Fibroblast of pulmonary artery (primary cell): ENCODE measurements at regions not wholly inside any gene's neighbourhood (a gene's known extent, or its start where the extent isn't known, plus 50 kb on each side); places are given as distances from the start of the nearest gene placed in this dataset.

ENCODE experiments used
- DNase-seq: peaks from one replicate; pipeline ENCODE4 v3.0.0-alpha.2; 2010; ENCODE audit warnings: low read depth
- H3K4me3 ChIP-seq: replicated peaks from 2 replicates; pipeline ENCODE4 v1.5.1; 2011; ENCODE audit warnings: low read depth, mild to moderate bottlenecking, control low read depth, low read length, moderate library complexity
- CTCF ChIP-seq: IDR thresholded peaks from 2 replicates; pipeline ENCODE4 v1.5.1; 2011; ENCODE audit warnings: mild to moderate bottlenecking, control low read depth, low read length, inconsistent platforms; ENCODE audit errors: missing control alignments

GRCh38 chr1:232428786-232429530, 201.0 kb downstream of the SIPA1L2 start:
- no peak overlapping the region for H3K4me3 ChIP-seq
- no peak for TF ChIP-seq CTCF
- peak; percentile 24 for DNase-seq

GRCh38 chr1:232428036-232428645, 201.8 kb downstream of the SIPA1L2 start:
- DNase-seq: peak; percentile 14
- no peak overlapping the region for H3K4me3 ChIP-seq
- no peak for TF ChIP-seq CTCF

DNA sequence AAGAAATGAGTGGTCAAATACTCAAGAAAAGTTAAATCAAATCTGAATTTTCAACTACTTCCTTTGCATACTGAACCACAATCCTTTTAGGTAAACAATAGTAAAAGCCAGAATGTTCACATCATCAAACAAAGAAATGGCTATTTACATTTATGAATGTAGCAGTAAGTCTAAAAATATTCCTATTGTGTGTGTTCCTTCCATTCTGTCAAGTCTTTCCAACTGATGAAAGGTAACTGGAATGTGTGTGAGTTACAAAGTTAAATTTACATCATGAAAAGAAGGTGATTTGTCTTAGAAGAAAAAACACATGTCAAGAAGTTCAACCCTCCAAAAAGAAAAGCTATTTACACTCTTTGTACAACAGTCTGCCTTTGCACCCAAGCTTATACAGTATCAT, 203.1 kb downstream of the SIPA1L2 start:
- no peak for DNase-seq
- no peak for TF ChIP-seq CTCF
- no peak overlapping the region for H3K4me3 ChIP-seq

GRCh38 chr1:232425421-232425820, 204.5 kb downstream of the SIPA1L2 start:
- DNase-seq: no peak
- no peak overlapping the region for H3K4me3 ChIP-seq
- TF ChIP-seq CTCF: no peak

DNA sequence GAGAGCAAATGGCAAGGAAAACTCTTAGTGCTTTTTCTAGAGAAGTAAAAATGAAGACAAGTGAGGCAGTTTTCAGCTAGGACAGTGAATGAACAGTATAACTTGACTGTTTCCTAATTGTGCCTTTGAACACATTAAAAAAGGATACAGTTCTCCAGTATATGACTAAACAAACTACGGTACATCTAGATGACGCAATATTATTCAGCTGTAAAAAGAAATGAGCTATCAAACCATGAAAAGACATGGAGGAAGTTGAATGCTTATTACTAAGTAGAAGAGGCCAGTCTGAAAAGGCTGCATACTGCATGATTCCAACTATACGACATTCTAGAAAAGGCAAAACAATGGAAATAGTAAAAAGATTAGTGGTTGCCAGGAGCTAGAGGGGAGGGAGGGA, 206.3 kb downstream of the SIPA1L2 start:
- TF ChIP-seq CTCF: no peak
- peak; percentile 33 for DNase-seq
- H3K4me3 ChIP-seq: no peak overlapping the region

DNA sequence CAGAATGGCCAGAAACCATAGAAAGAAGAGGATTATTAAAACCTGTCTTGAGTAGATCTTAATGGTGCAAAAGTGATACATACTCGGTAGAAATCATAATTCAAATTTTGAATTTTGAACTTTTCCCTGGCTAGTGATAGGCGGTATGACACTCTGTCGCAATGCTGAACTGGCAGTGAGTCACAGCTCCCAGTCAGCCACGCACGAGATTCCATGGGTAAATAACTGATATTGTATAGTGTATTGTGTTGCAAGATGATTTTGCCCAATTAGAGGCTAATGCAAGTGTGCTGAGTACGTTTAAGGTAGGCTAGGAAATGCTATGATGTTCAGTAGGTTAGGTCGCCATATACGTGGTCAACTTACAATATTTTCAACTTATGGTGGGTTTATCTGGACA, 207.0 kb downstream of the SIPA1L2 start:
- H3K4me3 ChIP-seq: no peak overlapping the region
- DNase-seq: peak; percentile 24
- no peak for TF ChIP-seq CTCF

DNA sequence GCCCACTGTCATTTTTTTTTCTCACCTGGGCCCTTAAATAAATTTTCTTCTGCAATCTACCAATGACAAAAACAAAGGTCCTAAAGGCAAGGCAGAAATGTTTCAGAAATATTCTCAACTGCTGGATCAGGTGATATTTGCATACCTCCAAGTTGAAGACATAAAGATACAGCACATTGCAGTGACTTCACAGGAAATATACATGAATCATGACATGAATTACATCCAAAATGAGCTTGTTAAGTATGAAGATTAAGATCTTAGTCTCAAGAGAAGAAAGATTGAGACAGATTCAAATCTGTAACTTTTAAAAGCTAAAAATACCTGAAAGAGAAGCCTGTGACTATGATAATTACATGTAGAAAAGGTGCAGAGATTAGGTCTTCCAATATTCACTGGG, 207.8 kb downstream of the SIPA1L2 start:
- no peak for DNase-seq
- no peak for TF ChIP-seq CTCF
- H3K4me3 ChIP-seq: no peak overlapping the region
